Astrocyte of the cerebellum (primary cell): ENCODE measurements at regions not wholly inside any gene's neighbourhood (a gene's known extent, or its start where the extent isn't known, plus 50 kb on each side); places are given as distances from the start of the nearest gene placed in this dataset.

Experiments
- DNase-seq: peaks from one replicate; pipeline ENCODE4 v3.0.0-alpha.2; 2011; ENCODE audit warnings: low read depth
- H3K4me3 ChIP-seq: 2 replicates; pipeline ENCODE4 v1.5.1; 2011; ENCODE audit warnings: mild to moderate bottlenecking, low read depth, low read length, moderate library complexity
- CTCF ChIP-seq: IDR thresholded peaks from 2 replicates; pipeline ENCODE4 v1.5.1; 2012; ENCODE audit warnings: low read length, low read depth, moderate library complexity, mild to moderate bottlenecking; ENCODE audit errors: missing control alignments
- in situ Hi-C: cut with HindIII; loops from 2 replicates; pipeline ENCODE4 v1.10.0; 2017; ENCODE audit warnings: low sequenced_read_pairs

GRCh38 chr17:72466606-72467005 lies 345.8 kb downstream of the SOX9 start:
- TF ChIP-seq CTCF = no peak
- no peak overlapping the region for H3K4me3 ChIP-seq
- in situ Hi-C loops = no loop called here
- DNase-seq = no peak

GRCh38 chr17:72467841-72468653 lies 347.2 kb downstream of the SOX9 start:
- TF ChIP-seq CTCF = no peak
- DNase-seq = no peak
- in situ Hi-C loops = no loop called here
- no peak overlapping the region for H3K4me3 ChIP-seq

GRCh38 chr17:72468841-72469240 lies 348.0 kb downstream of the SOX9 start:
- no peak overlapping the region for H3K4me3 ChIP-seq
- TF ChIP-seq CTCF = no peak
- in situ Hi-C loops = no loop called here
- no peak for DNase-seq

GRCh38 chr17:72470121-72470705 lies 349.4 kb downstream of the SOX9 start:
- H3K4me3 ChIP-seq = no peak overlapping the region
- in situ Hi-C loops = no loop called here
- TF ChIP-seq CTCF = no peak
- DNase-seq = no peak

- TF ChIP-seq CTCF = no peak
- no peak for DNase-seq
- in situ Hi-C loops = no loop called here
- H3K4me3 ChIP-seq = no peak overlapping the region
Observed at GRCh38 chr17:72470734-72471133, 349.9 kb downstream of the SOX9 start.

- no peak for DNase-seq
- TF ChIP-seq CTCF = no peak
- in situ Hi-C loops = no loop called here
- no peak overlapping the region for H3K4me3 ChIP-seq
Observed at GRCh38 chr17:72471296-72471695, 350.5 kb downstream of the SOX9 start.
